ENCODE measurements at regions not wholly inside any gene's neighbourhood (a gene's known extent, or its start where the extent isn't known, plus 50 kb on each side); places are given as distances from the start of the nearest gene placed in this dataset.
"Not testable (repeated sequence)": the region's sequence is repeated elsewhere in the genome, so short reads cannot be mapped to it uniquely, and the experiment has no call there.

DNA sequence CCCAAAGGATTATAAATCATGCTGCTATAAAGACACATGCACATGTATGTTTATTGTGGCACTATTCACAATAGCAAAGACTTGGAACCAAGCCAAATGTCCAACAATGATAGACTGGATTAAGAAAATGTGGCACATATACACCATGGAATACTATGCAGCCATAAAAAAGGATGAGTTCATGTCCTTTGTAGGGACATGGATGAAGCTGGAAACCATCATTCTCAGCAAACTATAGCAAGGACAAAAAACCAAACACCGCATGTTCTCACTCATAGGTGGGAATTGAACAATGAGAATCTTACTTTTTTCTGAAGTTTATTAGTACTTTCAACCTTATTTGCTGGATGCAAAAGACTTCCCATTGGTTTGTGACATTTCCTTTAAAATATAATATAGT is 101.0 kb upstream of the TBX18 start:
- DNase-seq, result not testable (repeated sequence)

GRCh38 chr6:84862843-84863242 is 98.4 kb upstream of the TBX18 start:
- no peak for DNase-seq

DNA sequence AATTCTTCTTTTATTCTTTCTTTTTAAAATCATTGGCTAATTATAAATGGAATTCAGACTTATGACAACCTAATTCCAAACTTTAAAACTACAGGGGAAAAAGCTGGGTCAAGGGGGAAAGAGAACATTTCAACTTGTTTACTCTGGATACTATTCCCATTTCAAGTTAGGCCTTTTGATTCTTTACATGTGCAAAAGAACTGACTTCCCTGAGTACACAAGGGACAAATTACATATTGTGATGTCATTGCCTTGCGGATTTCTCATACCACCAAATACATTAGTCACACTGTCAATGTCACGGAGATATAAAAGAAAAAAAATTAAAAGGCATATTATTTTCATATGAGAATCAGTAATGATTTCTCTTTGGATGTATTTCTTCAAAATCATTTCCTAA is 96.5 kb upstream of the TBX18 start:
- DNase-seq, result no peak

- no peak for DNase-seq
Measured at GRCh38 chr6:84860509-84860908, 96.1 kb upstream of the TBX18 start.

GRCh38 chr6:84854811-84855400 is 90.5 kb upstream of the TBX18 start:
- no peak for DNase-seq

GRCh38 chr6:84853901-84854300 is 89.5 kb upstream of the TBX18 start:
- no peak for DNase-seq

DNA sequence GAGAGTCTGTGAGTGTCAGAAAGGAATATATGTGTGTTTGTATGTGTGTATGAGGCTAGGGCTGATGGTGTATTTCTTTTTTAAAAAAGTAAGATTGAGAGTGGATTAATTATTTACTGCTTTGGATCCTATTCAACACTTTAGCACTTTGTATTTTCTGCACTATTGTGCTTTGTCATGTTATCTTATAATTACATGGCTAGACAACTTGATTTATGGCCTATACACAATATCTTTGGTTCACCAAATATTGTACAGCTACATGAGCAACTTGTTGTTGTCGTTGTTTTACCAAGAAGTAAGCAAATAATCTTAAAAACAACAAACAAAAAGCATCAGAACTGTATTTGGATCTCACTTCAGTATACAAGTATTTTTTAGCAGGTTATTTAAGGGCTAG is 84.6 kb upstream of the TBX18 start:
- DNase-seq, result no peak

DNA sequence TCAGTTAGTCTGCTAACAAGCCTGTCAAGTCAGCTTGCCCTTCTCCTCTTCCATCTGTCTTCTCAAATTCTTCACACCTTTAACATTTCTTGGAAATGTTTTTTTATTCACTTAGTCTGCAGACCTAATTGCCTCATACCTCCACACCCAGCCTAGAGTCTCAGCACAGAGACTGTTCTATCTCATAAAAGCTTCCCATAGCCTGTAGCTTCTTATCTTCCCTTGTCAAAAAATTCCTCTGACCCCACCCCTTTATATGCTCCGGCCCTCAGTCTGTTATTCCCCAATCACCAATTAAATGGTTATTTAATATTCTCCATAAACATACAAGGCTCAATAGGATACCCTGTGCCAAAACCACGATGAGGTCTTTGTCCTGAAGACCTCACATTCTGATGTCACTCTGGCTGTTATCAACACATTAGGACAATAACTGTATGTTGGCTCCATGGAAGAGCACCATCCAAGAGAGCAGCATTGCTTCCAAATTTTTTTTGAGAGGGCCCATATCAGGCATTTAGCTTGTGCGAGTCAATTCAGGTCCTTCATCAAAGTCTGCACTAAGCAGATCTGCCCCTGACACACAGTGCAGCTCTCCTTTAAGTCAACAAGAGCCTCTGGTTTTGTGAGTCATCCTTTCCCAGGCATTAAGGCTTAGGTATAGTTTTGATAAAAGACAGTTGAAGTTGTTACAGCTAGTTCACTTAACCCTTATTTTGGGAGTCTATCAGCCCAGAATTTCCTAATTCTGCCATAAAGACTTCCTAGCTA is 83.2 kb upstream of the TBX18 start:
- no peak for DNase-seq

GRCh38 chr6:84842525-84843166 is 78.2 kb upstream of the TBX18 start:
- DNase-seq, result no peak

- DNase-seq, result not testable (repeated sequence)
Measured at GRCh38 chr6:84837068-84837866, 72.9 kb upstream of the TBX18 start.

- DNase-seq, result no peak
Measured at GRCh38 chr6:84836366-84836765, 72.0 kb upstream of the TBX18 start.

GRCh38 chr6:84835340-84835739 is 70.9 kb upstream of the TBX18 start:
- DNase-seq, result no peak

DNA sequence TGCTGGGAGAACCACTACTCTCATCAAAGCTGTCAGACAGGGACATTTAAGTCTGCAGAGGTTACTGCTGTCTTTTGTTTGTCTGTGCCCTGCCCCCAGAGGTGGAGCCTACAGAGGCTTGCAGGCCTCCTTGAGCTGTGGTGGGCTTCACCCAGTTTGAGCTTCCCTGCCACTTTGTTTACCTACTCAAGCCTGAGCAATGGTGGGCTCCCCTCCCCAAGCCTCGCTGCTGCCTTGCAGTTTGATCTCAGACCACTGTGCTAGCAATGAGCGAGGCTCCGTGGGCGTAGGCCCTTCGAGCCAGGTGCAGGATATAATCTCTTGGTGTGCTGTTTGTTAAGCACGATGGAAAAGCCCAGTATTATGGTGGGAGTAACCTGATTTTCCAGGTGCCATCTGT is 67.5 kb upstream of the TBX18 start:
- DNase-seq, result not testable (repeated sequence)

- DNase-seq, result no peak
Measured at GRCh38 chr6:84825461-84825860, 61.1 kb upstream of the TBX18 start.

DNA sequence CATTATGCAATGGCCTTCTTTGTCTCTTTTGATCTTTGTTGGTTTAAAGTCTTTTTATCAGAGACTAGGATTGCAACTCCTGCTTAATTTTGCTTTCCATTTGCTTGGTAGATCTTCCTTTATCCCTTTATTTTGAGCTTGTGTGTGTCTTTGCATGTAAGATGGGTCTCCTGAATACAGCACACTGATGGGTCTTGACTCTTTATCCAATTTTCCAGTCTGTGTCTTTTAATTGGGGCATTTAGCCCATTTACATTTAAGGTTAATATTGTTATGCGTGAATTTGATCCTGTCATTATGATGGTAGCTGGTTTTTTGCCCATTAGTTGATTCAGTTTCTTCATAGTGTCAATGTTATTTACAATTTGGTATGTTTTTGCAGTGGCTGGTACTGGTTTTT is 56.9 kb upstream of the TBX18 start:
- not testable (repeated sequence) for DNase-seq

GRCh38 chr6:84816741-84817140 is 52.3 kb upstream of the TBX18 start:
- DNase-seq, result no peak

DNA sequence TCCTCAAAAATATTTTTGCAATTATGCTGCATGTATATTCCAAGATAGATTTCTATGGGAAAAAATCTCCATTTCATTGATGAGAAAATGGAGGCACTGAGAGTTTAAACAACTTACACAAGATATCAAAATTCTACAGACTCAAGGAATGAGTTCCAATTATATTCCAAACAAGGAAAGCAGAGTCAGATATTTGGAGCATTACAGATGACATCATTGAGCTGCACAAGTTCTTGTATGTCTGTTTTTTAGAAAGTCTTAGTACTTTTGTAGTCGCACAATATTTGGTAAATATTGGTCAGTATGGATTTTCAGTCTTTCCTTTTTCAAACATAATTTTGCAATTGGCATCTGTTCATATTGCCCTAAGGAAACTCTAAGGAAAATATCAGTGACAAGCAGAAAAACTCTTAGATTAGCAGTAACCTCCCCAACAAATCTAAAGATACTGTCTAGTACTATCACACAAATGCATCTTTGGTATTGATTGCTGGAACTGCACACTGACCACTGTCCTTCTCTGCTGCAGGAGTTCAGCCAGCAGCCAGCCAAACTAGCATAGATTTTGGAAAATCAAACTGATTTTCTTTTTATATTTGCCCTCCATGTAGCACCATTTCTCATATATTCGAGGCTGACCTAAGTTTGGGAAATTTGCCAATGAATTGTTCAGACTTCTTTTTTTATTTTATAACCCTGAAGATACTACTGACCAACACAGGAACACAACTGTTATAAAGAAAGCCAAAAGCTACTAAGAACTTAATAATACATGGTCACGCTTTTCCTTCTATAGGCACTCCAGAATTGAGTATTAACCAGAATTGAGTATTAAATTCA is 51.7 kb upstream of the TBX18 start:
- DNase-seq, result no peak

Measured in stimulated activated CD8-positive, alpha-beta memory T cell treated with anti-CD3 and anti-CD28 coated beads, Interleukin-4, amount 100 ng/mL, for 48 hours (primary cell).